ENCODE measurements at regions not wholly inside any gene's neighbourhood (a gene's known extent, or its start where the extent isn't known, plus 50 kb on each side); places are given as distances from the start of the nearest gene placed in this dataset.

DNA sequence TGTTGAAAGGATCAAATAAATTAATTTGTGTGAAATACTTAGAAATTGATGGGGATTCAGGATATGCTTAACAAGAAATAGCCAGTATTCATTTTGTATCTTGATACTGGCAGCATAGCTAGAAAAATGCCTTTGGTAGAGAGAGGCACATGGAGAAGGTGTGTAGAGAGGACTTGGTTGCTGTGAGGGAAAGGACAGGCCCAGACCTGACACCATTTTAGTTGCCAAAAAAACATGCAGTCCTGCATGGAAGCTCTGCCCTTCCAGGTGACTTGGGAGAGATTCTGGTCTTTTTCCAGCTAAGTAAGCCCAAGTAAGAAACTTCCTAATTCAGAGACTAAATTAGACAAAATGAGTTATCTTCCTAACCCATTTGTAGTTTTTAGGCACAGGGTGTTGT is 335.0 kb downstream of the RFC3 start:
- DNase-seq (ENCODE audit: low read depth), result no peak
- no peaks in the 10 kb centered on the region for H3K27me3 ChIP-seq (ENCODE audit: control insufficient read depth, insufficient read depth, low read length)
- TF ChIP-seq, protein P1, sequence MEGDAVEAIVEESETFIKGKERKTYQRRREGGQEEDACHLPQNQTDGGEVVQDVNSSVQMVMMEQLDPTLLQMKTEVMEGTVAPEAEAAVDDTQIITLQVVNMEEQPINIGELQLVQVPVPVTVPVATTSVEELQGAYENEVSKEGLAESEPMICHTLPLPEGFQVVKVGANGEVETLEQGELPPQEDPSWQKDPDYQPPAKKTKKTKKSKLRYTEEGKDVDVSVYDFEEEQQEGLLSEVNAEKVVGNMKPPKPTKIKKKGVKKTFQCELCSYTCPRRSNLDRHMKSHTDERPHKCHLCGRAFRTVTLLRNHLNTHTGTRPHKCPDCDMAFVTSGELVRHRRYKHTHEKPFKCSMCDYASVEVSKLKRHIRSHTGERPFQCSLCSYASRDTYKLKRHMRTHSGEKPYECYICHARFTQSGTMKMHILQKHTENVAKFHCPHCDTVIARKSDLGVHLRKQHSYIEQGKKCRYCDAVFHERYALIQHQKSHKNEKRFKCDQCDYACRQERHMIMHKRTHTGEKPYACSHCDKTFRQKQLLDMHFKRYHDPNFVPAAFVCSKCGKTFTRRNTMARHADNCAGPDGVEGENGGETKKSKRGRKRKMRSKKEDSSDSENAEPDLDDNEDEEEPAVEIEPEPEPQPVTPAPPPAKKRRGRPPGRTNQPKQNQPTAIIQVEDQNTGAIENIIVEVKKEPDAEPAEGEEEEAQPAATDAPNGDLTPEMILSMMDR (IDR thresholded peaks at IDR 0.05; ENCODE audit: insufficient read depth, low read length, poor library complexity, severe bottlenecking), result no peak
- no peaks in the 10 kb centered on the region for H3K36me3 ChIP-seq (ENCODE audit: control insufficient read depth, insufficient read depth, low read length)
- H3K4me3 ChIP-seq (ENCODE audit: low read depth, low read length), result no peak overlapping the region

DNA sequence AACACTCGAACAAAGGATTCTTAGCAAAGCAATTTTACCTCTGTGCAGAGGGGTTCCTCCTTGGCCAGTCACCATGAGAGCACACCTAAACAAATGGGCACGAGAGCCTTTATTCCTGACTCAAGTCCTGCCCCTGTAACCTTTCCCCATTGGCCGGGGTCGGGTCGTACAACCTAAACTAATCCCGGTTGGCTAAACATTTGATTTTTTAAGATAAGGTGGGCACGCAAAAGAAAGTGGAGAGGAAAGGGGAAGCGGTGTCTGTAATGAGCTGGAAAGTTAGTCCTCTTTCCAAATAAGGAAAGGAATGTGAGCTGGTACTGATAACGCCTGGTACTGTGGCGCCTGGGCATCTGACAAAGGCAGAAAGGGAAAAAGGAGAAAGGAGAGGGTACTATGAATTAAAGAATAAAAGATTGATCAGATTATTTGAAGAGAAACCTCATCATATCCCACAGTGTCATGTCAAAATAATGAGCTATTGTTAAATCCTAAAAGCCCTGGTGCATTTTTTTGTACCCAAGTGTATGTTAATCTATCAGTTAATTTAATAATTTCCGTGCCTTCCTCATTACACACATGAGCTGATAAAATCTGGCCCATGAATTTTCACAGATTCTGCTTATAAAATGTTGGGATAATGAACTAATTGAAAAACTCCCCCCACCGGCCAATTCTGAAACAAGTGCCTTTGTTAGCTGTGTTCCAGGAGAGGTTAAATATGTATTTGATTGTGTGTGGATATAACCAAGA is 335.7 kb downstream of the RFC3 start:
- Histone ChIP-seq H3K4me3 (ENCODE audit: low read depth, low read length) (no peak overlapping the region), H3K36me3 (ENCODE audit: control insufficient read depth, insufficient read depth, low read length) (no peaks in the 10 kb centered on the region), H3K27me3 (ENCODE audit: control insufficient read depth, insufficient read depth, low read length) (no peaks in the 10 kb centered on the region)
- no peak for DNase-seq (ENCODE audit: low read depth)
- TF ChIP-seq, protein P1 (IDR thresholded peaks at IDR 0.05; ENCODE audit: insufficient read depth, low read length, poor library complexity, severe bottlenecking), result no peak

DNA sequence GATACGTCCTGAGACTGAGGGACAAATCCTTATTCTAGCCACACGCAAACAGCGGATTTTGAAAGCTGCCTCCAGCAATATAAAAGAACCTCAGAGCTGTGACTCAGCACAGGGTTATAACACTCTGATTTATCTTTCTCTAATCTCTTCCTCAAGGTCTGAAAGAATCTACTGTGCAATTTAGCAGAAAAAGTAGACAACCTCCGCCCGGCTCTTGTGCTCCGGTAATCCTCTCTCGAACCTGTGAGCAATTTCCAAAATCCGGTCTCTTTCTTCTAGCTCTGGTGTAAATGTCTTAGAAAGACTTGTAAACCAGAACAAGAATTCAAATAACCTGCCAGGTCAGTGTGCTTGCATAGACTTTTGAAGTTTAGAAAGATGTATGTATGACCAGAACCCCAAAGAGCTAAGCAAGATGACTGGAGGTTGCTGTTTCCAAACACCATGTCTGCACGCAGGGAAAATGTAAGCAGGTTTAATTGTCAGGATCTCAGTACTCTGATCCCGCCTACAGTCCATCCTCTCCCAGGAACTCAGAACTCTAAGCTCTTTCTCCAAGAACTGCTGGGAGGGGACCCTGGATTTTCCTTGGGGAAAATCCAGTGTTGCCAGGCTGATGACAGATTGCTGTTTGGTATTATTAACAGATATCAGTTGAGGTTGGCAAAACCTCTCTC is 338.1 kb downstream of the RFC3 start:
- Histone ChIP-seq H3K4me3 (ENCODE audit: low read depth, low read length) (no peak overlapping the region), H3K36me3 (ENCODE audit: control insufficient read depth, insufficient read depth, low read length) (no peaks in the 10 kb centered on the region), H3K27me3 (ENCODE audit: control insufficient read depth, insufficient read depth, low read length) (no peaks in the 10 kb centered on the region)
- DNase-seq (ENCODE audit: low read depth), result peak; percentile 35
- TF ChIP-seq, protein P1 (IDR thresholded peaks at IDR 0.05; ENCODE audit: insufficient read depth, low read length, poor library complexity, severe bottlenecking), result no peak

DNA sequence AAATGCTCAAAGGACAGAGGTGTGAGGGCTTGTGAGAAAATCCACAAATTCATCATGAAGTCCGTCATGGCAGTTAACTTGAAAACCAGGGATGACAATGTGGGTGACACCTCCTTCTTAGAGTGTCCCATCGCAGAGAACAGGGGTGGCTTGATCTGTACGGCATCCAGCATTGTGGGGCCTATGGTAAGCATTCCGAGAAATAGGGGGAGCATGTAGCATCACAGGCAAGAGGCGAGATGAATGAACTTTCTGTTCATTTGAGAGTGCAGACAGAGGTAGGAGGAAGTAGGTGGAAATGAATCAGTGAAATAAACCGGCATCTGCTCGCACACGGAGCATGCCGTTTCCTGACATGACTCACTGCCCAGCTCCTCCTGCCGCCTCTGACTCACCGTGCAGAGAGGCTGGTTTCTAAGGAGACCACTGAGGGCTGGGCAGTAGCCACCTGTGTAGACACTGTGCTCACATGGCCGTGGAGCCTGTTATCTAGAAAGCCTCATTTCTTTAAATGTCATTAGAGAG is 339.0 kb downstream of the RFC3 start:
- no peaks in the 10 kb centered on the region for H3K36me3 ChIP-seq (ENCODE audit: control insufficient read depth, insufficient read depth, low read length)
- no peak overlapping the region for H3K4me3 ChIP-seq (ENCODE audit: low read depth, low read length)
- TF ChIP-seq, protein P1 (IDR thresholded peaks at IDR 0.05; ENCODE audit: insufficient read depth, low read length, poor library complexity, severe bottlenecking), result no peak
- no peaks in the 10 kb centered on the region for H3K27me3 ChIP-seq (ENCODE audit: control insufficient read depth, insufficient read depth, low read length)
- peak; percentile 98 for DNase-seq (ENCODE audit: low read depth)

DNA sequence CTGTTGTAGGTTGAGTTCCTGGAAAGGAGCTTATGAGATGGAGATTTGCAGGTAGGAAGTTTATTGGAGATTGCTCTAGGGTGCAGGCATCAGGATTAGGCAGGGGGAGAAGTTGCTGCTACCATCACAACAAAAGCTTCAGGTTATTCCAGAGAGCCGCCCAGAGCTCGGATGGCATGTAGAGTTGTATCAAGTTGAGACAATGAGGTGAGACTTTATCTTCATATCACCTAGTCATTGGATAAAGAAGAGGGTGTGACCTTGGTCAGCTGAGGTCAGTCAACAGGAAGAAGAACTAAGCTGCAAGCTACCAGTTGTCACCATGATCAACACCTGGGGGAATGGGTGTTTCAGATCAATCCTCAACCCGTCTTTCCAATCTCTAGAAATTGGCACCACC is 342.0 kb downstream of the RFC3 start:
- Histone ChIP-seq H3K4me3 (ENCODE audit: low read depth, low read length) (no peak overlapping the region), H3K27me3 (ENCODE audit: control insufficient read depth, insufficient read depth, low read length) (no peaks in the 10 kb centered on the region), H3K36me3 (ENCODE audit: control insufficient read depth, insufficient read depth, low read length) (no peaks in the 10 kb centered on the region)
- TF ChIP-seq, protein P1 (IDR thresholded peaks at IDR 0.05; ENCODE audit: insufficient read depth, low read length, poor library complexity, severe bottlenecking), result no peak
- DNase-seq (ENCODE audit: low read depth), result no peak

Measured in kidney epithelial cell (primary cell).